Stimulated activated naive CD8-positive, alpha-beta T cell treated with anti-CD3 and anti-CD28 coated beads, Interleukin-15, amount 100 ng/mL, for 72 hours (primary cell): ENCODE measurements at regions not wholly inside any gene's neighbourhood (a gene's known extent, or its start where the extent isn't known, plus 50 kb on each side); places are given as distances from the start of the nearest gene placed in this dataset.

Experiments
- ATAC-seq: fragments of 150-1000 bp; cut with Tn5 transposase; 2 replicates; pipeline ENCODE4 v1.10.0; 2021; ENCODE audit warnings: mild to moderate bottlenecking, moderate library complexity
- DNase-seq, 2 donors: peaks; one replicate each; pipeline ENCODE4 v3.0.0; 2021 to 2022
- H3K27ac Mint-ChIP-seq, 2 donors: one replicate each; pipeline ENCODE4 v1.8.0; 2022; ENCODE audit warnings: mild to moderate bottlenecking in 2 of 2, mixed read lengths in 2 of 2, moderate library complexity in 2 of 2
- H3K27me3 Mint-ChIP-seq: one replicate; pipeline ENCODE4 v1.8.0; 2022; ENCODE audit warnings: mixed read lengths
- H3K4me1 Mint-ChIP-seq: one replicate; pipeline ENCODE4 v1.8.0; 2022; ENCODE audit warnings: mild to moderate bottlenecking, mixed read lengths
- H3K4me3 Mint-ChIP-seq, 2 donors: one replicate each; pipeline ENCODE4 v1.8.0; 2022; ENCODE audit warnings: mild to moderate bottlenecking in 2 of 2, mixed read lengths in 2 of 2, moderate library complexity in 1 of 2
- H3K9me3 Mint-ChIP-seq, 2 donors: one replicate each; pipeline ENCODE4 v1.8.0; 2022; ENCODE audit warnings: mixed read lengths in 2 of 2

DNA sequence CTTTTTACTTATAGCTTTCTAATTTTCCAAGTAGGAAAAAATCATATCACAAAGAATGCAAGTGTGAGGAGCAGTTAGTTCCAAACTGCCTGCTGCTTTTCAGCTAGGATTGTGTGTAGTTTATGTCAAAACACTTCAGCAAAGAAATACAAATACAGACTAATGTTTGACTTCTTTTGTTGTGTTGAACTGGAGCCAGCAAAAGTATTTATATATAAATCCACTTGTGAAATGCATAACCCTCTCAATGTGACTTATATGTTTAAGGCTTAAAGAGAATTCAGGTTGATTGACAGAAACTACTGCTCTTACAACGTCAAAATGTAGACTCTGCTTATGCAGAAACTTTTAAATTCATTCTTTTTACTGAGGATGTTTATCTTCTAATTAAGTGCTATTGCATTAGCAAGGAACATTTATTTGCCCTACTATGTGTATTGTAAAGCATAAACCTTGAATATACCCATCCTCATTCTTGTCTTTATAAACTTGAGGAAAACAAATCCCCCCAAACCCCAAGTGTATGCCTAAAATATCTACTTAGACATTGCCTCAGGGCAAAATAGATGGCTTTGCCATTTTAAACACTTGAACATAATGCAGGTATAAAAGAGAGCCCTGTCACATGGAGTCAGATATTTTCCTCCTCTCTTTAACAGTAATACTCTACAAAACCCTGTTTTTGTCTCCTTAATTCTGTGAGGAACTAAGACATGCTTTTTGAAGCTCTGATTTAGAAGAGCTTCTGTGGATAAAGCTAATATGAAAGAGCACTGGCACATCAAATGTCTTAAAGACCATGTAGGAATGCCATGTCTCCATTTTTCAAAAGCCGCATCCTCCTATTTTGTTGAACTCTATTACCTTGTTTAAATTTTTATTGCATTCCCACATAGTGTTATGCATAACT is 302.8 kb upstream of the TBC1D5 start:
- no peak overlapping the region for H3K27ac Mint-ChIP-seq
- ATAC-seq, result no peak
- peaks cover 0 to 12% of the 10 kb centered on the region in 2 donors for H3K9me3 Mint-ChIP-seq

DNA sequence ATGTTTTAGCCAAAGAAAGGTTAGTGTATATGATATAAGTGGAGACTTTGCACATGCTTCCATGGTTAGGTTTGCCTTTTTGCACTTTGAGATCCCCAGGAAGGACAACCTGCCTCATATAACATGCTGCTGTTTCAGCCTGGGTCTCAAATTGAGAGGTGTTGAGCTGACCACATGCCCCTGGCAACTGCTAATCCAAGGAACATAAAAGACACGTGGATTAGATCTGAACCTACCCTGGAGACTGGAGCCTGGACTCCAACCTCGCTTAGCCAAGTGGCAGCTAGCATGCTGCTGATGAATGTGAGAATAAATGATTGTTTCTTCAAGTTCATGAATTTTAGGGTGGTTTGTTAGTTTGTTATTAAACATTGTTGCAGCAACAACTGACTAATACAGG is 301.8 kb upstream of the TBC1D5 start:
- Mint-ChIP-seq H3K4me1 (no peaks in the 10 kb centered on the region), H3K4me3 (no peak overlapping the region), H3K27me3 (peaks cover 14% of the 10 kb centered on the region), H3K9me3 (peaks cover 0 to 12% of the 10 kb centered on the region in 2 donors), H3K27ac (no peak overlapping the region)
- ATAC-seq (no peak), DNase-seq (no peak)

More for the DNA sequence above, 302.8 kb upstream of the TBC1D5 start:
- H3K4me1 Mint-ChIP-seq, result no peaks in the 10 kb centered on the region
- DNase-seq, result no peak
- H3K27me3 Mint-ChIP-seq, result peaks cover 14% of the 10 kb centered on the region
- no peak overlapping the region for H3K4me3 Mint-ChIP-seq

DNA sequence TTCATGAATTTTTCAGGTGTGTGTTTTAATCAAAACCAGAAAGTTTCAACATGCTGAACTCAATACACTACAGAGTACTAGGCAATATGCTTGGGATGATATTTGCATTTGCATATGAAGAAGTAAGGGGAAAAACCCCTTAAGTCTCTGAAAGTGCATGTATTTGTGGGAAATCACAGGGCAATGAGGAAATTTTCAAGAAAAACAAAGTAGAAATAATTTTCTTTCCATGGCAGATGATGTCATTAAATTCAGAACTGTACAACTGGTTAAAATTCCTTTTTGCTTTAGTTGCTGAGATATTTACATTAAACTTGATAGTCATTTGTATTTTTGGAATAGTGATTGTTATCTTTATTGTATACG is 294.0 kb upstream of the TBC1D5 start:
- H3K27ac Mint-ChIP-seq, result no peak overlapping the region
- H3K9me3 Mint-ChIP-seq, result peaks cover 0 to 9% of the 10 kb centered on the region in 2 donors
- H3K4me3 Mint-ChIP-seq, result no peak overlapping the region
- H3K4me1 Mint-ChIP-seq, result no peaks in the 10 kb centered on the region
- H3K27me3 Mint-ChIP-seq, result peaks cover 9% of the 10 kb centered on the region
- ATAC-seq (no peak), DNase-seq (no peak)

DNA sequence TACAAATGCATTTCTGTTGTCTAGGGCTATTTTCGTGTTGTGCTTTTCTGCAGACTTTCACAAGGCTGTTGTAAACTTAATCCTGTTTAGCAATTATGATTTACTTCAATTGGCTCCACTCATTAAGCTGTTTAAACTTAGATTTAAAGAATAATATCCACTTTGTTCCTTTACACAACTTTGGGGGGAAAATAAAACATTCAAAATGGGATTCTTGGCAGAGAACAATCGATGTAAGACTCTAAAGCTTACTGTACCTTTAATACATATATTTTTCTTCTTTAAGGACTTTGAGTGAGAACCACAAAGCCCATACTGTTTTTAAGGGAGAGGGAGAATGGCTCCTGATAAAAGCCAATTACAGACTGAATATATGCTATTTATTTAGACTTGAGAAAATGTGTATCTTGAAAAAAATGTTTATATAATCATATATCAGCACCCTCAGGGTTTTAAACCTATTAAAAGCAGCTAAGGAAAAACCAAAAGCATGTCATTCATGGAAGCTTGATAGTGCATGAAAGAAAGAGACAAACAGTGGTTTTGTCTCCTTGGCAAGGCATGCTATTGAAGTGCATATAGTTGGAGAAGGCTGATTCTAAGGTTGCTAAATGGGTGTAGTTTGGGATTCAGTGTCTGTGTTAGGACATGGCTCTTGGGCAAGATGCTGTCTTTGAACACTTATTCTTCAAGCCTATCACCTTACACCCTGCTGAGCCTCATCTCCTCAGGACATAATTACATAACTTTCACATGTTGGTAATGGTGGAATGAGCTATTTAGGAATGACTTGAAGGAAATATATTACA is 293.4 kb upstream of the TBC1D5 start:
- DNase-seq, result no peak
- Mint-ChIP-seq H3K4me3 (no peak overlapping the region), H3K27me3 (peaks cover 3% of the 10 kb centered on the region), H3K9me3 (peaks cover 0 to 3% of the 10 kb centered on the region in 2 donors), H3K27ac (no peak overlapping the region), H3K4me1 (no peaks in the 10 kb centered on the region)
- no peak for ATAC-seq

DNA sequence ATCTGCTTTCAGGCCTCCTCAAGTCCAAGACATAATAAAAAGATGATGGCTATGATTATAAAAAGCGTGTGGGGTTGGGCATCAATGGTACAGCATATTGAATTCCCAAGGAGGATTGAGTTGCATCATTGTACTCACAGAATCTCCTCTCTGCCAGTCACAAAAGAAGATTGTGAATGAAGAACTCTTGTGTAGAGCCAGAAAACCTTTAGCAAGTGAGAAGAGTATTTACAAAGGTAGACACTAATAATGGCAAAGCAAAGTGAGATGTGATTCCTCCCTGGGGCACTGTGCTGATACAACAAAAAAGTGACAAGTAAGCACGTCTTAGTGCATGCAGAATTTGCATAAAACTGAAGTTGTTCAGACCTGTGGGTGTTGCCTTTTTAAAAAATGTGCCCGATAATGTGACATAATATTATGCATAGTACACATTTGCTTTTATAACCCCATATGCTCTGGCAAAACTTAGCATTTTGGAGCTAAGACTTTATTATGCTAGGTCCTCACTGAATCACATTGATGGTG is 291.2 kb upstream of the TBC1D5 start:
- H3K27me3 Mint-ChIP-seq, result no peaks in the 10 kb centered on the region
- no peak for ATAC-seq
- no peaks in the 10 kb centered on the region for H3K9me3 Mint-ChIP-seq
- H3K4me1 Mint-ChIP-seq, result no peaks in the 10 kb centered on the region
- H3K27ac Mint-ChIP-seq, result no peak overlapping the region
- DNase-seq, result no peak
- H3K4me3 Mint-ChIP-seq, result no peak overlapping the region

DNA sequence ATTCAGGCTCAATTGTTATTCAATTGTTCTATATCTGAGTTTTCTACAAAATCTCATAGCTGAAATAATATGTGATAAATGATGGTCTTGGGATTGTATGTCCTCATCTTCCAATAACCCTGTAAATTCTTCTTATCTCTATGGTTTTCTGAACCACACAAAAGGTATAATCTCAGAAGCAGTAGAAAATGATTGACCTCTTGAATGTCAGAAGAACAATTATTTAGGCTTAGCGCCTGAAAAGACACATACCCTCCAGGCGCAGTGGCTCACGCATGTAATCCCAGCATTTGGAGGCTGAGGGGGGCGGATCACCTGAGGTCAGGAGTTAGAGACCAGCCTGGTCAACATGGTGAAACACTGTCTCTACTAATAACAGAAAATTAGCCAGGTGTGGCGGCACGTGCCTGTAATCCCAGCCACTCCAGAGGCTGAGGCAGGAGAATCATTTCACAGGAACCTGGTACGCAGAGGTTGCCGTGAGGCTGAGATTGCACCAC is 288.0 kb upstream of the TBC1D5 start:
- no peaks in the 10 kb centered on the region for H3K9me3 Mint-ChIP-seq
- H3K27ac Mint-ChIP-seq, result no peak overlapping the region
- H3K4me1 Mint-ChIP-seq, result no peaks in the 10 kb centered on the region
- no peak overlapping the region for H3K4me3 Mint-ChIP-seq
- H3K27me3 Mint-ChIP-seq, result peaks cover 8% of the 10 kb centered on the region
- DNase-seq, result no peak
- ATAC-seq, result no peak

DNA sequence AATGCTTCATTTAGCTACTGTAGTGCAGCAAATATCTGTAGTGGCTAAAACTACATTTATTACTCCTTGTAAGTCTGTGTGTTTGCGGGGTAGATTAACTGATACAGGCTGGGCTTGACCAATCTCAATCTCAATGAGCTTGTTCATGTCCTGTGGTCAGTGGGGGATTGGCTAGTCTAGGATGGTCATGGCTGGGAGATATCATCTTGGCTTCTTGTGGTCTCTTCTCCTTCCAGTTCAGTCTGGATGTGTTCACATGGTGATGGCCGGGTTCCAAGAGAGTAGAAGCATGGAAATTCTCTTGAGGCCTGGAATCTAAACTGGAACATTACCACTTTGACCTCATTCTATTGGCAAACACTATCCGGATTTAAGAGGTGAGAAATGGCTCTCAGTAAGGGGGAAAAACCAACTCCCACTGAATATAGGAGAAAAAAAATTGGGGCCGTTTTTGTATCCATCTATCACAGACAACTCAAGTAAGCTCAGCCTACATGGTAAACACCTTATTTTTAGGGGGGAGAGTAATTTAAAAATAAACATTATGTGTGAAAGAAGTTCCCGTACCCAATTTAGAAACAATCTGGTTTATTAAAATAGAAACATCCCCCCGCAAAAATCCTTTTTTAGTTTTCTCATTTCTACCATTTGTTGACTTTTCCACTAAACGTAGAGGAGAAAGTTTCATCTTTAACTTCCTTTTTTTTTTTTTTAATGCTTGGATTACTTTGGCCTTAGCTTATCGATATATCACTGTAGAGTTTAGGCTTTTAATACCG is 284.9 kb upstream of the TBC1D5 start:
- no peak for ATAC-seq

DNA sequence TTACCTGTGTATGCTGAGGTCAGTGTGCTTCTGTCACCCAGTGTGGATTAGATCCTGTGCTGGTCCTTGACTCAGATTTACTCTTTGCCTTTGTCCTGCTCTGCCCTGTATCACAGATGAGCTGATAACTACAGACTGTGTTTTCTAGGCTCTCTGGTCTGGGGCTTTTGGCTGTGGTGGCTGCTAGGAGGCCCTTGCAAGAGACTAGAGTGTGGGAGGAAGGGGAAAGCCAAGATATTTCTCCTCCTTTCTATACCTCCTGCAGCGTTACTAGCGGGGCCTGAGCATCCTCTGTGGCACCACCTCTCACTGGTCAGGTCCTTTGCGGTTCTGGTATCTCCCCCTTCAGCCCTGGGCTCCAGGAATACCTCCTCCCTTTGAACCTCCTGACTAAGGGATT is 282.3 kb upstream of the TBC1D5 start:
- Mint-ChIP-seq H3K9me3 (no peaks in the 10 kb centered on the region), H3K4me1 (no peaks in the 10 kb centered on the region), H3K4me3 (no peak overlapping the region), H3K27me3 (peaks cover 8% of the 10 kb centered on the region), H3K27ac (no peak overlapping the region)
- DNase-seq (no peak), ATAC-seq (peak; percentile 49)

More for the DNA sequence above, 284.9 kb upstream of the TBC1D5 start:
- no peak for DNase-seq
- no peak overlapping the region for H3K27ac Mint-ChIP-seq
- H3K27me3 Mint-ChIP-seq, result peaks cover 8% of the 10 kb centered on the region
- H3K9me3 Mint-ChIP-seq, result no peaks in the 10 kb centered on the region
- H3K4me1 Mint-ChIP-seq, result no peaks in the 10 kb centered on the region
- H3K4me3 Mint-ChIP-seq, result no peak overlapping the region

DNA sequence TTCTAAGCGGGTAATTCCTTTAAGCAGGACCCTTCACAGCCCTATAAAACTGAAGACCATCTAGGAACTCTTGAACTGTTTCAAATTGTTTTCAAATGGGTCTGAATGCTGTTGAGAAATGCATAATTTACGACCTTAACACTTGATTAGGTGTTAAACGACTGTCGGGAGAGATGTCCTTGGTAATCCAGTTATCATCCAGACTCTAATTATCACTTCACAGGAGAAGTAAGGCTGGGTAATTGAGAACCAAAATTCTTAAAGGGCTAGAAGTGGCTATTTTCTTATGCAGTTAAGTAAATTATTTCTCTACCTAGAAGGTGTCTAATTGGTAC is 276.7 kb upstream of the TBC1D5 start:
- DNase-seq, result no peak
- H3K4me1 Mint-ChIP-seq, result peaks cover 11% of the 10 kb centered on the region
- no peak overlapping the region for H3K4me3 Mint-ChIP-seq
- H3K27me3 Mint-ChIP-seq, result peaks cover 18% of the 10 kb centered on the region
- no peak overlapping the region for H3K27ac Mint-ChIP-seq
- peaks cover 0 to 5% of the 10 kb centered on the region in 2 donors for H3K9me3 Mint-ChIP-seq
- no peak for ATAC-seq

DNA sequence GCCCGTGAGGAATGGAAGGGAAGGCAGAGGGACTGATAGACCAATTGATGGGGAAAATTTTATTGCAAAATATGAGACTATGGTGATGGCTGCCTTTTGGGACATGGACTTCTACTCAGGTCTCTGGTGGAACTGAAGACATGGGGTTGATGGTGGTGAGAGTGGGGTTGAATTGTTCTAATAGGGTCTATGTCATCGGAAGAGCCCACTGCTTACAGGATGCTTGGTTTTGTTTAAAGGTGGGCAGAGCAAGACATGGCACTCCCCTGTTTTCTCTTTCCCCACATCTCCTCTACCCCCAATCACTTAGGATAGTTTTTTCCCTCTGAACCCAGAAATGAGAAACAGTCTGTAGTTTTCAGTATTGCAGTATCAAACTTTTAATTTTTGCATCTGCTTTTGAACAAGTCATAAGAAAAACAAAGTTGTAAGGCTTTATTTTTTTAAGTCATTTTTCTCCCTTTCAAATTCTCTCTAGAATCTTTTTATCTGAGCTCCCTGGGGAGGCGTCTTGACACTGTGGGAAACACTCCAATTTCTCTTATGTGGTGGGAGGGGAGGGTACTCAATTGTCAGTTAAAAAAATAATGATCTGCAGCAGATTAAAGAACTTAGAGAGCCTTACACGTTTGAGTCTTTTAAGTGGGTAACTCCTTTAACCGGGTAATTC is 276.2 kb upstream of the TBC1D5 start:
- ATAC-seq, result no peak
- Mint-ChIP-seq H3K9me3 (peaks cover 0 to 5% of the 10 kb centered on the region in 2 donors), H3K27ac (no peak overlapping the region), H3K4me1 (peaks cover 11% of the 10 kb centered on the region), H3K27me3 (peaks cover 18% of the 10 kb centered on the region), H3K4me3 (no peak overlapping the region)
- DNase-seq, result no peak

DNA sequence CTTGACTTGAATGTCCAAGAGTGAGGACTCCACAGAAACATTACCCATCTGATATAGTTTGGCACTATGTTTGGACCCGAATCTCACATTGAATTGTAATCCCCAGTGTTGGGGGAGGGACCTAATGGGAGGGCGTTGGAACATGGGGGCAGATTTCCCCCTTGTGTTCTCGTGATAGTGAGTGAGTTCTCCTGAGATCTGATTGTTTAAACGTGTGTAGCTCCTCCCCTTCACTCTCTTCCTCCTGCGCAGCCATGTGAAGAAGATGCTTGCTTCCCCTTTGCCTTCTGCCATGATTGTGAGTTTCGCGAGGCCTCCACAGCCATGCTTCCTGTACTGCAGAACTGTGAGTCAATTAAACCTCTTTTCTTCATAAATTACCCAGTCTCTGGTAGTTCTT is 273.9 kb upstream of the TBC1D5 start:
- Mint-ChIP-seq H3K9me3 (peaks cover 0 to 5% of the 10 kb centered on the region in 2 donors), H3K27ac (no peak overlapping the region), H3K4me3 (no peak overlapping the region), H3K4me1 (peaks cover 11% of the 10 kb centered on the region), H3K27me3 (peaks cover 18% of the 10 kb centered on the region)
- ATAC-seq (no peak), DNase-seq (no peak)

DNA sequence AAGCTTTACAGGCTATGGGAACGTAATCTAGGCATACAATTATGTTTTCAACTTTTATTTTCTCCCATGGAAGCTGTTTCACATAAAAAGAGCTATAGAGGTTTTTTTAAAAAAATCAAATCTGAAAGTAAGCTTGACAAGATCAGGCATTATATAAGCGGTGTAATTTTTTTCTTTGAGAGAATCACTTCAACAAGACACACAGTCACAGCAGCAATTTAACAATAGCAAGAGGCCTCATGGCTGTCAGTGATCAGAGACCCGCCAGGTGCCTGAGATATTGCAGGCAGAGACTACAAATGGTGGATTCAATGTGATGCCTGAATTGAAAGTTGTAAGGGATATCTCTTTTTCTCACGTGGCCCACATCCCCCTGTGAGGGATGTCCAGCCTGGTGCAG is 270.5 kb upstream of the TBC1D5 start:
- peaks cover 0 to 5% of the 10 kb centered on the region in 2 donors for H3K9me3 Mint-ChIP-seq
- ATAC-seq, result no peak
- DNase-seq, result no peak
- peaks cover under 1% of the 10 kb centered on the region for H3K27me3 Mint-ChIP-seq
- H3K4me3 Mint-ChIP-seq, result no peak overlapping the region
- no peaks in the 10 kb centered on the region for H3K4me1 Mint-ChIP-seq
- peak overlapping the region in 1 of 2 donors; percentile 27 for H3K27ac Mint-ChIP-seq

DNA sequence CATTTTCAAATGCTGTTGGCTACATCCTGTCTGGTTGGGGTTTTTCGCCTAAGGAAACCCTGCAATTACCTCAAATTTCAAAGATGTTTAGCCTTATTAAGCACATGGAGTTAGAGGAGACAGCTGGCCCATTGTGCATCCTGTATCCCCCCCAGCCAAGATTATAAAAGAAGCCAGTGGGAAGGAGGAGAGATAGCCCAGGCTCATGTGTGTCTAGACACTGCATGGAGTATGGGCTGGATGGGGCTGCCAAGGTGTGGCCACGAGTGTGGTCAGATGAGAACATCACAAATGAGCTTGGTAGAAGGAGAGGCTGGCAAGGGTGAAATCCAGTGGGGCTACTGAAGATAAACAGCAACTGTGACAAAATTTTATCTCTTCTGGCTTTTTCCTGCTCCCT is 270.0 kb upstream of the TBC1D5 start:
- H3K4me3 Mint-ChIP-seq, result no peak overlapping the region
- H3K9me3 Mint-ChIP-seq, result peaks cover 0 to 4% of the 10 kb centered on the region in 2 donors
- no peaks in the 10 kb centered on the region for H3K27me3 Mint-ChIP-seq
- DNase-seq, result no peak
- H3K27ac Mint-ChIP-seq, result no peak overlapping the region
- peak; percentile 40 for ATAC-seq
- no peaks in the 10 kb centered on the region for H3K4me1 Mint-ChIP-seq

DNA sequence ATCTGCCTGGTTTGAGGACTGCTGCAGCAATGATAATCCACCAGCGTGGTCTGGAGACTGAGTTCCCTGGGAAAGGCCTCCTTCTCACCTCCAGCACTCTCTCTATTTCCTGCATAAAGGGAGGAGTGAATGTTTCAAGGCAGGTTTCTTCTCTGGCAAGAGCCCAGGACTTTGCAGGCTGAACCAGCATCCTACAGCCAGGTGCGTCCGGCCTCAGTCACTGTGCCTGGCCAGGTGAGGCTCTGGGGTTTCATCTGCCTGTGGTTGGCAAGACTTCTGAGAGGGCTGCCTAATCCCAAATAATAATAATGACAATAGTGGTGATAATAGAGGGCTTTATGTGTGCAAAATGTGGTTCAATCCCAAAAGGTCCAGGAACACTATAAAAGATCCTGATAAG is 269.0 kb upstream of the TBC1D5 start:
- no peaks in the 10 kb centered on the region for H3K4me1 Mint-ChIP-seq
- H3K4me3 Mint-ChIP-seq, result no peak overlapping the region
- DNase-seq (no peak), ATAC-seq (no peak)
- H3K27ac Mint-ChIP-seq, result no peak overlapping the region
- no peaks in the 10 kb centered on the region for H3K9me3 Mint-ChIP-seq
- H3K27me3 Mint-ChIP-seq, result no peaks in the 10 kb centered on the region

DNA sequence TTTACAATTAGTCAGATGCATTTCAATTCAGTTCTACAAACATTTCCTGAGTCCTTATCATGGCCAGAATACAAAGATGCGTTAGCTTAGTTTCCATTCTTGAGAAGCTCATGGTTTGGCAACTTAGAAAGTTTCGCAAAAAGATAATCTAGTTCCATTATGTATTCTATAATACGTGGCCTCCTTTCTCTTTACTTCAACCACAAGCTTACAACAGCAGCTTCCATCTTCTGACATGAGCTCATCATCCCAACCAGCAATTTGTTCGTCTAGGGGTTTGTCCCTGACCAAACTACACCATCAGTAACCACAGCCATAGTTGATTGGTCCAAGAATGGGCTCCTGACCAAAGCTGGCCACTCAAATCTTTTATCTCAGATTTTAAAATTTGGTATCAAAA is 267.6 kb upstream of the TBC1D5 start:
- no peaks in the 10 kb centered on the region for H3K27me3 Mint-ChIP-seq
- ATAC-seq, result no peak
- DNase-seq, result no peak
- H3K4me1 Mint-ChIP-seq, result no peaks in the 10 kb centered on the region
- H3K27ac Mint-ChIP-seq, result no peak overlapping the region
- H3K9me3 Mint-ChIP-seq, result no peaks in the 10 kb centered on the region
- no peak overlapping the region for H3K4me3 Mint-ChIP-seq
